Breast epithelium (tissue), 3 donors: ENCODE measurements at regions not wholly inside any gene's neighbourhood (a gene's known extent, or its start where the extent isn't known, plus 50 kb on each side); places are given as distances from the start of the nearest gene placed in this dataset.

Source experiments
- CTCF ChIP-seq, 3 donors: fragments of 450-650 bp; IDR thresholded peaks; one replicate each; pipeline ENCODE4 v1.5.1; 2016 to 2017; ENCODE audit warnings: antibody characterized with exemption in 3 of 3, mild to moderate bottlenecking in 3 of 3, moderate library complexity in 3 of 3
- POLR2A ChIP-seq: fragments of 450-650 bp; IDR thresholded peaks from one replicate; pipeline ENCODE4 v1.6.1; 2016; ENCODE audit warnings: antibody characterized with exemption, mild to moderate bottlenecking, moderate library complexity

GRCh38 chr6:14888575-14889000 lies 357.3 kb upstream of the JARID2 start:
- TF ChIP-seq POLR2A (no peak), CTCF (IDR thresholded peaks at IDR 0.05) (no peak)
